Bone marrow (tissue), 2 donors: ENCODE measurements at regions not wholly inside any gene's neighbourhood (a gene's known extent, or its start where the extent isn't known, plus 50 kb on each side); places are given as distances from the start of the nearest gene placed in this dataset.

Source experiments
- DNase-seq, 2 donors: peaks; one replicate each; lab custom pipeline; 2025; lab: John Stamatoyannopoulos, UW

- no peak for DNase-seq
These were observed 94.3 kb upstream of the BHLHE23 start for GRCh38 chr20:63100926-63101699.

- no peak for DNase-seq
These were observed 93.6 kb upstream of the BHLHE23 start for GRCh38 chr20:63100174-63100925.

- DNase-seq = no peak
These were observed 92.9 kb upstream of the BHLHE23 start for GRCh38 chr20:63099456-63100173.

GRCh38 chr20:63098195-63098810 lies 91.5 kb upstream of the BHLHE23 start:
- no peak for DNase-seq

- DNase-seq = no peak
These were observed 90.6 kb upstream of the BHLHE23 start for GRCh38 chr20:63097336-63097831.

GRCh38 chr20:63096681-63097335 lies 90.0 kb upstream of the BHLHE23 start:
- DNase-seq = no peak

GRCh38 chr20:63095718-63096654 lies 89.2 kb upstream of the BHLHE23 start:
- no peak for DNase-seq

- DNase-seq = no peak
These were observed 88.2 kb upstream of the BHLHE23 start for GRCh38 chr20:63094767-63095499.

- DNase-seq = no peak
These were observed 87.4 kb upstream of the BHLHE23 start for GRCh38 chr20:63093966-63094766.

- DNase-seq = no peak
These were observed 86.0 kb upstream of the BHLHE23 start for GRCh38 chr20:63092660-63093215.

- DNase-seq = no peak
These were observed 85.3 kb upstream of the BHLHE23 start for GRCh38 chr20:63091901-63092659.

GRCh38 chr20:63090682-63091571 lies 84.2 kb upstream of the BHLHE23 start:
- DNase-seq = no peak

GRCh38 chr20:63090052-63090451 lies 83.3 kb upstream of the BHLHE23 start:
- no peak for DNase-seq

- DNase-seq = no peak
These were observed 82.5 kb upstream of the BHLHE23 start for GRCh38 chr20:63089051-63089907.

- DNase-seq = no peak
These were observed 81.3 kb upstream of the BHLHE23 start for GRCh38 chr20:63087872-63088680.
